Activated naive CD8-positive, alpha-beta T cell (primary cell): ENCODE measurements at regions not wholly inside any gene's neighbourhood (a gene's known extent, or its start where the extent isn't known, plus 50 kb on each side); places are given as distances from the start of the nearest gene placed in this dataset.

Experiments
- H3K27ac Mint-ChIP-seq: one replicate; pipeline ENCODE4 v1.8.0; 2021; ENCODE audit warnings: mixed read lengths
- H3K27me3 Mint-ChIP-seq: one replicate; pipeline ENCODE4 v1.8.0; 2021; ENCODE audit warnings: mixed read lengths
- H3K36me3 Mint-ChIP-seq: one replicate; pipeline ENCODE4 v1.8.0; 2021; ENCODE audit warnings: mixed read lengths
- H3K4me1 Mint-ChIP-seq: one replicate; pipeline ENCODE4 v1.8.0; 2021; ENCODE audit warnings: low read depth, mixed read lengths
- H3K4me3 Mint-ChIP-seq: one replicate; pipeline ENCODE4 v1.8.0; 2021; ENCODE audit warnings: mild to moderate bottlenecking, mixed read lengths
- H3K9me3 Mint-ChIP-seq: one replicate; pipeline ENCODE4 v1.8.0; 2021; ENCODE audit warnings: low read depth, mixed read lengths

GRCh38 chr13:99724633-99725517 lies 223.6 kb downstream of the TM9SF2 start:
- H3K4me1 Mint-ChIP-seq: no peaks in the 10 kb centered on the region
- H3K4me3 Mint-ChIP-seq: no peak overlapping the region
- H3K9me3 Mint-ChIP-seq: no peaks in the 10 kb centered on the region
- H3K36me3 Mint-ChIP-seq: peaks cover 16% of the 10 kb centered on the region
- H3K27me3 Mint-ChIP-seq: no peaks in the 10 kb centered on the region
- H3K27ac Mint-ChIP-seq: no peak overlapping the region

- no peaks in the 10 kb centered on the region for H3K4me1 Mint-ChIP-seq
- H3K4me3 Mint-ChIP-seq: no peak overlapping the region
- H3K9me3 Mint-ChIP-seq: no peaks in the 10 kb centered on the region
- peaks cover 16% of the 10 kb centered on the region for H3K36me3 Mint-ChIP-seq
- no peaks in the 10 kb centered on the region for H3K27me3 Mint-ChIP-seq
- no peak overlapping the region for H3K27ac Mint-ChIP-seq
Measured at GRCh38 chr13:99723878-99724277, 222.6 kb downstream of the TM9SF2 start.

GRCh38 chr13:99722931-99723330 lies 221.7 kb downstream of the TM9SF2 start:
- H3K9me3 Mint-ChIP-seq: no peaks in the 10 kb centered on the region
- H3K27me3 Mint-ChIP-seq: no peaks in the 10 kb centered on the region
- no peak overlapping the region for H3K27ac Mint-ChIP-seq
- H3K4me1 Mint-ChIP-seq: no peaks in the 10 kb centered on the region
- H3K36me3 Mint-ChIP-seq: peaks cover 16% of the 10 kb centered on the region
- H3K4me3 Mint-ChIP-seq: no peak overlapping the region

- no peak overlapping the region for H3K4me3 Mint-ChIP-seq
- H3K27ac Mint-ChIP-seq: no peak overlapping the region
- H3K27me3 Mint-ChIP-seq: no peaks in the 10 kb centered on the region
- no peaks in the 10 kb centered on the region for H3K9me3 Mint-ChIP-seq
- H3K36me3 Mint-ChIP-seq: peaks cover 14% of the 10 kb centered on the region
- H3K4me1 Mint-ChIP-seq: no peaks in the 10 kb centered on the region
Measured at GRCh38 chr13:99722338-99722818, 221.1 kb downstream of the TM9SF2 start.

- no peaks in the 10 kb centered on the region for H3K27me3 Mint-ChIP-seq
- no peak overlapping the region for H3K4me3 Mint-ChIP-seq
- H3K9me3 Mint-ChIP-seq: no peaks in the 10 kb centered on the region
- H3K36me3 Mint-ChIP-seq: peaks cover 12% of the 10 kb centered on the region
- H3K27ac Mint-ChIP-seq: no peak overlapping the region
- H3K4me1 Mint-ChIP-seq: no peaks in the 10 kb centered on the region
Measured at GRCh38 chr13:99721606-99722337, 220.5 kb downstream of the TM9SF2 start.

GRCh38 chr13:99717959-99718674 lies 216.8 kb downstream of the TM9SF2 start:
- Mint-ChIP-seq H3K9me3 (no peaks in the 10 kb centered on the region), H3K36me3 (peaks cover 6% of the 10 kb centered on the region), H3K27ac (no peak overlapping the region), H3K27me3 (no peaks in the 10 kb centered on the region), H3K4me1 (no peaks in the 10 kb centered on the region), H3K4me3 (no peak overlapping the region)

GRCh38 chr13:99709134-99709533 lies 207.9 kb downstream of the TM9SF2 start:
- Mint-ChIP-seq H3K27me3 (no peaks in the 10 kb centered on the region), H3K27ac (no peak overlapping the region), H3K4me1 (no peaks in the 10 kb centered on the region), H3K36me3 (peaks cover 3% of the 10 kb centered on the region), H3K9me3 (no peaks in the 10 kb centered on the region), H3K4me3 (no peak overlapping the region)

GRCh38 chr13:99704390-99704789 lies 203.1 kb downstream of the TM9SF2 start:
- H3K4me1 Mint-ChIP-seq: no peaks in the 10 kb centered on the region
- H3K27ac Mint-ChIP-seq: no peak overlapping the region
- H3K9me3 Mint-ChIP-seq: no peaks in the 10 kb centered on the region
- no peaks in the 10 kb centered on the region for H3K27me3 Mint-ChIP-seq
- H3K36me3 Mint-ChIP-seq: peaks cover 4% of the 10 kb centered on the region
- H3K4me3 Mint-ChIP-seq: no peak overlapping the region

- Mint-ChIP-seq H3K27me3 (no peaks in the 10 kb centered on the region), H3K4me3 (no peak overlapping the region), H3K4me1 (no peaks in the 10 kb centered on the region), H3K27ac (no peak overlapping the region), H3K36me3 (peaks cover 4% of the 10 kb centered on the region), H3K9me3 (no peaks in the 10 kb centered on the region)
Measured at GRCh38 chr13:99703908-99704307, 202.6 kb downstream of the TM9SF2 start.

GRCh38 chr13:99702687-99703319 lies 201.5 kb downstream of the TM9SF2 start:
- no peak overlapping the region for H3K27ac Mint-ChIP-seq
- no peaks in the 10 kb centered on the region for H3K9me3 Mint-ChIP-seq
- no peaks in the 10 kb centered on the region for H3K4me1 Mint-ChIP-seq
- H3K36me3 Mint-ChIP-seq: peaks cover 4% of the 10 kb centered on the region
- H3K4me3 Mint-ChIP-seq: no peak overlapping the region
- H3K27me3 Mint-ChIP-seq: no peaks in the 10 kb centered on the region

- Mint-ChIP-seq H3K27ac (no peak overlapping the region), H3K36me3 (peaks cover 4% of the 10 kb centered on the region), H3K4me1 (peaks cover 2% of the 10 kb centered on the region), H3K9me3 (no peaks in the 10 kb centered on the region), H3K4me3 (no peak overlapping the region), H3K27me3 (no peaks in the 10 kb centered on the region)
Measured at GRCh38 chr13:99700468-99700867, 199.2 kb downstream of the TM9SF2 start.

GRCh38 chr13:99698816-99699099 lies 197.5 kb downstream of the TM9SF2 start:
- Mint-ChIP-seq H3K27me3 (no peaks in the 10 kb centered on the region), H3K27ac (no peak overlapping the region), H3K9me3 (no peaks in the 10 kb centered on the region), H3K4me3 (no peak overlapping the region), H3K36me3 (peaks cover 6% of the 10 kb centered on the region), H3K4me1 (peaks cover 2% of the 10 kb centered on the region)

GRCh38 chr13:99698010-99698815 lies 196.9 kb downstream of the TM9SF2 start:
- no peaks in the 10 kb centered on the region for H3K27me3 Mint-ChIP-seq
- no peaks in the 10 kb centered on the region for H3K9me3 Mint-ChIP-seq
- H3K4me3 Mint-ChIP-seq: no peak overlapping the region
- H3K36me3 Mint-ChIP-seq: peaks cover 6% of the 10 kb centered on the region
- H3K4me1 Mint-ChIP-seq: peaks cover 2% of the 10 kb centered on the region
- H3K27ac Mint-ChIP-seq: no peak overlapping the region

GRCh38 chr13:99695857-99696256 lies 194.6 kb downstream of the TM9SF2 start:
- peaks cover 6% of the 10 kb centered on the region for H3K36me3 Mint-ChIP-seq

More at GRCh38 chr13:99695857-99696256, 194.6 kb downstream of the TM9SF2 start:
- Mint-ChIP-seq H3K4me3 (no peak overlapping the region), H3K27ac (no peak overlapping the region), H3K9me3 (no peaks in the 10 kb centered on the region), H3K4me1 (peaks cover 2% of the 10 kb centered on the region), H3K27me3 (no peaks in the 10 kb centered on the region)
